ENCODE measurements at regions not wholly inside any gene's neighbourhood (a gene's known extent, or its start where the extent isn't known, plus 50 kb on each side); places are given as distances from the start of the nearest gene placed in this dataset.

DNA sequence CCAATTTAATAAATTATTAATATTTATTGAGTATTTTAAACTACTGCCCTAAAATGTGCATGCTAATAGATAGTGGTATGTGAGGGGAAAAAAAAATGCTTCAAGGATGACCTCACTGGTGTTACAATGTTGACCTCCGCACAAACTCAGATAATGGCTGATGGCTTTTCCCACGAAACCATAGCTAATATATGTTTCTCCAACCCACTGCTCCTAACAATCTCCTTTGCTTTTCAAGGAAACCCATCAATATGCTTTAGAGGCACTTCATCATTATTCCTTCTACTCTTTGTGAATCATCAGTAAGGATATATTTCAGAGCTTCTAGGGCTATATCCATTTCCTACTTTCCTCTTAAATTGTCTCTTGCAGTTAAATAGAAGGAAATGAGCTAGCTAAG lies 1752.0 kb upstream of the TENM3 start:
- DNase-seq, result no peak
- Histone ChIP-seq H3K27me3 (ENCODE audit: insufficient read depth, low read length) (no peaks in the 10 kb centered on the region), H3K9ac (ENCODE audit: low read length) (no peak overlapping the region), H3K9me3 (ENCODE audit: insufficient read depth, low read depth, low read length) (no peaks in the 10 kb centered on the region), H4K8ac (ENCODE audit: low read depth, low read length) (no peak overlapping the region), H3K18ac (ENCODE audit: low read length) (no peak overlapping the region), H3K23ac (ENCODE audit: low read length) (no peak overlapping the region), H2BK12ac (ENCODE audit: low read length) (no peak overlapping the region), H3K4me3 (ENCODE audit: low read depth, low read length) (no peak overlapping the region), H4K12ac (ENCODE audit: low read depth, low read length) (no peak overlapping the region), H3K27ac (ENCODE audit: low read depth, low read length) (no peak overlapping the region), H4K91ac (ENCODE audit: low read depth, low read length) (no peak overlapping the region), H3K4ac (ENCODE audit: low read depth, low read length) (no peak overlapping the region), H2BK5ac (ENCODE audit: low read depth, low read length, poor library complexity) (no peak overlapping the region), H3K79me2 (ENCODE audit: control insufficient read depth, insufficient read depth, low read length, poor library complexity) (no peaks in the 10 kb centered on the region), H3K79me1 (ENCODE audit: low read length) (no peaks in the 10 kb centered on the region), H2AK5ac (ENCODE audit: low read length) (no peak overlapping the region), H3K4me2 (ENCODE audit: low read length) (no peak overlapping the region), H2AFZ (ENCODE audit: insufficient read depth, low read length, poor library complexity) (no peak overlapping the region), H3K14ac (ENCODE audit: low read length) (no peak overlapping the region), H3K36me3 (ENCODE audit: control insufficient read depth in 1 of 2, insufficient read depth in 2 of 2, low read length in 2 of 2) (no peaks in the 10 kb centered on the region), H2BK120ac (ENCODE audit: insufficient read depth, low read length, poor library complexity) (no peak overlapping the region), H3K4me1 (ENCODE audit: control insufficient read depth in 1 of 2, insufficient read depth in 2 of 2, low read length in 2 of 2) (no peaks in the 10 kb centered on the region)
- WGBS (ENCODE audit: extremely low coverage, insufficient coverage, insufficient read length), result no CpG with 5 or more reads among the region's 2 CpGs

DNA sequence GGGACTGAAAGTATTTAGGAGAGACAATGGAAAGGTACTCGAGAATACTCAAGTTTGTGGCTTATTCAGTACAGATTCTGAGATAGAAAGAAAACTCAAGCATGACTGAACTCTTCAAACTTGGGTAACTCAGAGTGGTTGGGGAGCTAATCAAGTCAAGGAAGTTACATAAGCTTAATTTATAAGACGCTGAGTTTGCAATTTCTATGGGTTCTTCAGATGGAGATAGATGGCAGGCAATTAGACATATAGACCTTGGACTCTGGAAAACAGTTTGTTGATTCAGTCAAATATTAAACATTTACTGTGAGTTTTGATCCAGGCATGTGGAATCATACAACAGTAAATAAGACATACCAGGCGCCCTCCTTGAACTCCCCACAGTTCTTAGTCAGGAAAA lies 1749.9 kb upstream of the TENM3 start:
- H4K12ac ChIP-seq (ENCODE audit: low read depth, low read length), result no peak overlapping the region
- no peak overlapping the region for H2AK5ac ChIP-seq (ENCODE audit: low read length)
- no peak overlapping the region for H2BK5ac ChIP-seq (ENCODE audit: low read depth, low read length, poor library complexity)
- no peak overlapping the region for H3K9ac ChIP-seq (ENCODE audit: low read length)
- H2AFZ ChIP-seq (ENCODE audit: insufficient read depth, low read length, poor library complexity), result no peak overlapping the region
- no peaks in the 10 kb centered on the region for H3K9me3 ChIP-seq (ENCODE audit: insufficient read depth, low read depth, low read length)
- H3K14ac ChIP-seq (ENCODE audit: low read length), result no peak overlapping the region
- no peak overlapping the region for H3K4ac ChIP-seq (ENCODE audit: low read depth, low read length)
- no peaks in the 10 kb centered on the region for H3K79me2 ChIP-seq (ENCODE audit: control insufficient read depth, insufficient read depth, low read length, poor library complexity)
- no peak overlapping the region for H2BK120ac ChIP-seq (ENCODE audit: insufficient read depth, low read length, poor library complexity)
- no peaks in the 10 kb centered on the region for H3K79me1 ChIP-seq (ENCODE audit: low read length)
- no peak overlapping the region for H4K91ac ChIP-seq (ENCODE audit: low read depth, low read length)
- H3K23ac ChIP-seq (ENCODE audit: low read length), result no peak overlapping the region
- H2BK12ac ChIP-seq (ENCODE audit: low read length), result no peak overlapping the region
- no CpG with 5 or more reads among the region's 3 CpGs for WGBS (ENCODE audit: extremely low coverage, insufficient coverage, insufficient read length)
- no peak overlapping the region for H3K27ac ChIP-seq (ENCODE audit: low read depth, low read length)
- no peak overlapping the region for H3K18ac ChIP-seq (ENCODE audit: low read length)
- H4K8ac ChIP-seq (ENCODE audit: low read depth, low read length), result no peak overlapping the region
- no peak overlapping the region for H3K4me2 ChIP-seq (ENCODE audit: low read length)
- no peaks in the 10 kb centered on the region for H3K36me3 ChIP-seq (ENCODE audit: control insufficient read depth in 1 of 2, insufficient read depth in 2 of 2, low read length in 2 of 2)
- no peaks in the 10 kb centered on the region for H3K4me1 ChIP-seq (ENCODE audit: control insufficient read depth in 1 of 2, insufficient read depth in 2 of 2, low read length in 2 of 2)
- no peaks in the 10 kb centered on the region for H3K27me3 ChIP-seq (ENCODE audit: insufficient read depth, low read length)
- H3K4me3 ChIP-seq (ENCODE audit: low read depth, low read length), result no peak overlapping the region
- no peak for DNase-seq

DNA sequence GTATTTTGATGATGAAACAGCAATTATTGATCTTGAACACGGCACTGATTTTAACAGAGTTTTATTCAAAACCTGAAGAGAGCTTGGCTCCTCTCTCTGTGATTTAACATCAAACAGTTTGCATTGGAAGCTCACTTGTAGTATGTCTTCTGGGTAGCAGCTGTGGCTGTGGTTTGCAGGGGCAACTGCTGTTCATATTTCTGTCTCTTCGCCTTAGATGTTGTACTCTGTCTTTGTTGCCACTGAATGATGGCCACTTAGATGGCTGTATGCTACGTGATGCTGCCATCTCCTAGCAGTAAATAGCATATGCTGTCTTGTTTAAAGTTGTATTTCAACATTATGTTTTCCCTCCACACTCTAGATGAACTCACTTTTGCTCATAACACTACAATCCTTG lies 1743.0 kb upstream of the TENM3 start:
- Histone ChIP-seq H3K9me3 (ENCODE audit: insufficient read depth, low read depth, low read length) (no peaks in the 10 kb centered on the region), H3K79me2 (ENCODE audit: control insufficient read depth, insufficient read depth, low read length, poor library complexity) (no peaks in the 10 kb centered on the region), H3K4me2 (ENCODE audit: low read length) (no peak overlapping the region), H3K4ac (ENCODE audit: low read depth, low read length) (no peak overlapping the region), H2BK5ac (ENCODE audit: low read depth, low read length, poor library complexity) (no peak overlapping the region), H3K36me3 (ENCODE audit: control insufficient read depth in 1 of 2, insufficient read depth in 2 of 2, low read length in 2 of 2) (no peaks in the 10 kb centered on the region), H3K27me3 (ENCODE audit: insufficient read depth, low read length) (no peaks in the 10 kb centered on the region), H2BK120ac (ENCODE audit: insufficient read depth, low read length, poor library complexity) (no peak overlapping the region), H4K91ac (ENCODE audit: low read depth, low read length) (no peak overlapping the region), H4K8ac (ENCODE audit: low read depth, low read length) (no peak overlapping the region), H3K9ac (ENCODE audit: low read length) (no peak overlapping the region), H4K12ac (ENCODE audit: low read depth, low read length) (no peak overlapping the region), H2AFZ (ENCODE audit: insufficient read depth, low read length, poor library complexity) (no peak overlapping the region), H2AK5ac (ENCODE audit: low read length) (no peak overlapping the region), H2BK12ac (ENCODE audit: low read length) (no peak overlapping the region), H3K4me3 (ENCODE audit: low read depth, low read length) (no peak overlapping the region), H3K18ac (ENCODE audit: low read length) (no peak overlapping the region), H3K27ac (ENCODE audit: low read depth, low read length) (no peak overlapping the region), H3K79me1 (ENCODE audit: low read length) (no peaks in the 10 kb centered on the region), H3K23ac (ENCODE audit: low read length) (no peak overlapping the region), H3K4me1 (ENCODE audit: control insufficient read depth in 1 of 2, insufficient read depth in 2 of 2, low read length in 2 of 2) (no peaks in the 10 kb centered on the region), H3K14ac (ENCODE audit: low read length) (no peak overlapping the region)
- no peak for DNase-seq
- no CpG with 5 or more reads among the region's 3 CpGs for WGBS (ENCODE audit: extremely low coverage, insufficient coverage, insufficient read length)

DNA sequence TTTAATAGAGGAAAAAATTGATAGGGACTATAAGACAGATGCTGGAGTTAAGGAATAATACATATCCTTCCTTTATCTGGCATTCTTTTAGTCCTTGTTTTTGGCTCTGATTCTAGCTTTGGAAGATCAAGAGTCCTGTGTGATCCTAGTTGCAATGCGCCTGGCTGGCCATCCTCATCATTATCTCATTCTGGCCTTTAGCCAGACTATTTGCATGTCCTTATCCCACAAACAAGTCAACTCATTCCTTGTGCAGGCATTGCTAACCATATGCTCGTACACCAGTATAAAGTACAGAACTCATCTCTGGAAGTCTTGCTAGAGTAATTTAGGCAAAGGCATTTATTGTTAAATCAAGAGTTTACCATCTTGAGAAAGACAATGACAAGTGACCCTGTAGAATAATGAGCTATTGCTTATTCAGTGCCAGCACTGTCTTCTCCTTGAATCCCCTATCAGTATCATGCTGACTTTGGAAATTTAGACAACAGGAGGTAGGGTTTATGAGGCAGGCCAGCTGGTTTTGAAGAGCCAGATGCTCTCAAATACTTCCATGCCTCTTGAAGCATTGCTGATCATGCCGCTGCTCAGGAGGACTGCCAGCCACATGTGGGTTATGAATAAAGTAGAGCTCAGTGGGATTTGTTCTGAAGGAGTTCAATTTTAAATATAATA lies 1730.3 kb upstream of the TENM3 start:
- no peak overlapping the region for H4K12ac ChIP-seq (ENCODE audit: low read depth, low read length)
- H3K79me2 ChIP-seq (ENCODE audit: control insufficient read depth, insufficient read depth, low read length, poor library complexity), result no peaks in the 10 kb centered on the region
- no peaks in the 10 kb centered on the region for H3K36me3 ChIP-seq (ENCODE audit: control insufficient read depth in 1 of 2, insufficient read depth in 2 of 2, low read length in 2 of 2)
- H3K9me3 ChIP-seq (ENCODE audit: insufficient read depth, low read depth, low read length), result no peaks in the 10 kb centered on the region
- H2BK120ac ChIP-seq (ENCODE audit: insufficient read depth, low read length, poor library complexity), result no peak overlapping the region
- no peak overlapping the region for H4K8ac ChIP-seq (ENCODE audit: low read depth, low read length)
- no peak overlapping the region for H3K18ac ChIP-seq (ENCODE audit: low read length)
- no peak overlapping the region for H3K4ac ChIP-seq (ENCODE audit: low read depth, low read length)
- no peak for DNase-seq
- no peak overlapping the region for H2AK5ac ChIP-seq (ENCODE audit: low read length)
- H2BK12ac ChIP-seq (ENCODE audit: low read length), result no peak overlapping the region
- H4K91ac ChIP-seq (ENCODE audit: low read depth, low read length), result no peak overlapping the region
- H2BK5ac ChIP-seq (ENCODE audit: low read depth, low read length, poor library complexity), result no peak overlapping the region
- no peak overlapping the region for H3K23ac ChIP-seq (ENCODE audit: low read length)
- no peaks in the 10 kb centered on the region for H3K27me3 ChIP-seq (ENCODE audit: insufficient read depth, low read length)
- H3K27ac ChIP-seq (ENCODE audit: low read depth, low read length), result no peak overlapping the region
- no peaks in the 10 kb centered on the region for H3K4me1 ChIP-seq (ENCODE audit: control insufficient read depth in 1 of 2, insufficient read depth in 2 of 2, low read length in 2 of 2)
- no peak overlapping the region for H3K4me2 ChIP-seq (ENCODE audit: low read length)
- no peak overlapping the region for H3K9ac ChIP-seq (ENCODE audit: low read length)
- H3K4me3 ChIP-seq (ENCODE audit: low read depth, low read length), result no peak overlapping the region
- WGBS (ENCODE audit: extremely low coverage, insufficient coverage, insufficient read length), result no CpG with 5 or more reads among the region's 3 CpGs
- no peaks in the 10 kb centered on the region for H3K79me1 ChIP-seq (ENCODE audit: low read length)
- H2AFZ ChIP-seq (ENCODE audit: insufficient read depth, low read length, poor library complexity), result no peak overlapping the region
- H3K14ac ChIP-seq (ENCODE audit: low read length), result no peak overlapping the region
